GM13977 (cell line): ENCODE measurements at regions not wholly inside any gene's neighbourhood (a gene's known extent, or its start where the extent isn't known, plus 50 kb on each side); places are given as distances from the start of the nearest gene placed in this dataset.
A peak's percentile ranks its signal among the peaks of the same experiment; 100 is the strongest.

Experiments used
- DNase-seq: peaks from one replicate; pipeline ENCODE4 v3.0.0; 2012; ENCODE audit warnings: low spot score
- CTCF ChIP-seq: IDR thresholded peaks from 2 replicates; pipeline ENCODE4 v1.5.1; 2012; ENCODE audit warnings: mild to moderate bottlenecking, control low read depth; ENCODE audit not compliant: insufficient read depth; ENCODE audit errors: extremely low read depth, missing control alignments
- in situ Hi-C: fragments of 300-500 bp; cut with MboI; formaldehyde crosslinking; loops from one replicate; pipeline ENCODE4 v1.12.0; 2022; ENCODE audit warnings: low sequenced_read_pairs, low pct_unique_long_range_greater_than_20kb, mixed read lengths, inconsistent platforms; ENCODE audit not compliant: unreplicated experiment

GRCh38 chrX:110440016-110440805 is 81.6 kb downstream of the RTL9 start:
- no peak for TF ChIP-seq CTCF
- in situ Hi-C loops, result loop anchor here (10.0 kb wide), 1 partner anchor 415 kb away; no protein-coding TSS in a partner anchor
- DNase-seq, result no peak

- in situ Hi-C loops, result loop anchor here (10.0 kb wide), 1 partner anchor 412 kb away; no protein-coding TSS in a partner anchor
- DNase-seq, result peak; percentile 31
- TF ChIP-seq CTCF, result peak; percentile 38
Observed at GRCh38 chrX:110442635-110443034, 84.0 kb downstream of the RTL9 start.

- in situ Hi-C loops, result loop anchor here (10.0 kb wide), 1 partner anchor 410 kb away; no protein-coding TSS in a partner anchor
- TF ChIP-seq CTCF, result no peak
- no peak for DNase-seq
Observed at GRCh38 chrX:110444996-110445395, 86.3 kb downstream of the RTL9 start.

GRCh38 chrX:110448459-110448858 is 89.8 kb downstream of the RTL9 start:
- TF ChIP-seq CTCF, result no peak
- in situ Hi-C loops, result loop anchor here (10.0 kb wide), 1 partner anchor 406 kb away; no protein-coding TSS in a partner anchor
- DNase-seq, result no peak

GRCh38 chrX:110449312-110449711 is 90.7 kb downstream of the RTL9 start:
- no peak for DNase-seq
- no peak for TF ChIP-seq CTCF
- in situ Hi-C loops, result loop anchor here (10.0 kb wide), 1 partner anchor 405 kb away; no protein-coding TSS in a partner anchor

GRCh38 chrX:110450050-110450449 is 91.4 kb downstream of the RTL9 start:
- TF ChIP-seq CTCF, result peak; percentile 82
- in situ Hi-C loops, result no loop called here
- peak; percentile 75 for DNase-seq
